Activated T-helper 2 cell treated with anti-CD3 and anti-CD28 coated beads, Interferon-gamma antibody, Interleukin-2, Interleukin-4, amounts not matched to agents 10 μg/mL and 5 μg/mL and 100 μg/mL, durations not matched to agents 14 hours and 24 hours and 36 hours (primary cell): ENCODE measurements at regions not wholly inside any gene's neighbourhood (a gene's known extent, or its start where the extent isn't known, plus 50 kb on each side); places are given as distances from the start of the nearest gene placed in this dataset.

Experiments used
- DNase-seq: peaks from one replicate; pipeline ENCODE4 v3.0.0; 2021; ENCODE audit warnings: low spot score
- H3K27ac Mint-ChIP-seq: one replicate; pipeline ENCODE4 v1.8.0; 2021; ENCODE audit warnings: mixed read lengths
- H3K27me3 Mint-ChIP-seq: one replicate; pipeline ENCODE4 v1.8.0; 2021; ENCODE audit warnings: low read depth, mixed read lengths
- H3K36me3 Mint-ChIP-seq: one replicate; pipeline ENCODE4 v1.8.0; 2021; ENCODE audit warnings: low read depth, mixed read lengths
- H3K4me1 Mint-ChIP-seq: one replicate; pipeline ENCODE4 v1.8.0; 2021; ENCODE audit warnings: low read depth, mixed read lengths
- H3K4me3 Mint-ChIP-seq: one replicate; pipeline ENCODE4 v1.8.0; 2021; ENCODE audit warnings: low read depth, mild to moderate bottlenecking, moderate library complexity, mixed read lengths
- H3K9me3 Mint-ChIP-seq: one replicate; pipeline ENCODE4 v1.8.0; 2021; ENCODE audit warnings: mixed read lengths
- intact Hi-C: fragments of 100-400 bp; cut with micrococcal nuclease; formaldehyde crosslinking; loops from one replicate; pipeline ENCODE4 v1.15.1; 2023

- Mint-ChIP-seq H3K9me3 (no peaks in the 10 kb centered on the region), H3K27me3 (no peaks in the 10 kb centered on the region), H3K4me1 (no peaks in the 10 kb centered on the region), H3K27ac (no peak overlapping the region), H3K36me3 (no peaks in the 10 kb centered on the region), H3K4me3 (no peak overlapping the region)
- intact Hi-C loops = no loop called here
- no peak for DNase-seq
Measured at GRCh38 chr6:71582820-71583219, 294.2 kb downstream of the OGFRL1 start.

GRCh38 chr6:71584712-71585436 lies 296.3 kb downstream of the OGFRL1 start:
- H3K27me3 Mint-ChIP-seq = no peaks in the 10 kb centered on the region
- H3K4me1 Mint-ChIP-seq = no peaks in the 10 kb centered on the region
- H3K36me3 Mint-ChIP-seq = no peaks in the 10 kb centered on the region
- no peak overlapping the region for H3K27ac Mint-ChIP-seq
- H3K9me3 Mint-ChIP-seq = no peaks in the 10 kb centered on the region
- no peak for DNase-seq
- intact Hi-C loops = no loop called here
- H3K4me3 Mint-ChIP-seq = no peak overlapping the region

DNA sequence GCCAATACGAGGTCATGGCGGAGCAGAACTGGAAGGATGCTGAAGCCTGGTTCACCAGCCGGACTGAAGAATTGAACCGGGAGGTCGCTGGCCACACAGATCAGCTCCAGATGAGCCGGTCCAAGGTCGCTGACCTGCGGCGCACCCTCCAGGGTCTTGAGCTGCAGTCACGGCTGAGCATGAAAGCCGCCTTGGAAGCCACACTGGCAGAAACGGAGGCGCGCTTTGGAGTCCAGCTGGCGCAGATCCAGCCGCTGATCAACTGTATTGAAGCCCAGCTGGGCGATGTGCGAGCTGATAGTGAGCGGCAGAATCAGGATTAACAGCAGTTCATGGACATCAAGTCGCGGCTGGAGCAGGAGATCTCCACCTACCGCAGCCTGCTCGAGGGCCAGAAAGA lies 296.9 kb downstream of the OGFRL1 start:
- H3K27me3 Mint-ChIP-seq = no peaks in the 10 kb centered on the region
- H3K4me1 Mint-ChIP-seq = no peaks in the 10 kb centered on the region
- intact Hi-C loops = no loop called here
- no peaks in the 10 kb centered on the region for H3K36me3 Mint-ChIP-seq
- no peak overlapping the region for H3K4me3 Mint-ChIP-seq
- H3K27ac Mint-ChIP-seq = no peak overlapping the region
- no peaks in the 10 kb centered on the region for H3K9me3 Mint-ChIP-seq
- DNase-seq = no peak

DNA sequence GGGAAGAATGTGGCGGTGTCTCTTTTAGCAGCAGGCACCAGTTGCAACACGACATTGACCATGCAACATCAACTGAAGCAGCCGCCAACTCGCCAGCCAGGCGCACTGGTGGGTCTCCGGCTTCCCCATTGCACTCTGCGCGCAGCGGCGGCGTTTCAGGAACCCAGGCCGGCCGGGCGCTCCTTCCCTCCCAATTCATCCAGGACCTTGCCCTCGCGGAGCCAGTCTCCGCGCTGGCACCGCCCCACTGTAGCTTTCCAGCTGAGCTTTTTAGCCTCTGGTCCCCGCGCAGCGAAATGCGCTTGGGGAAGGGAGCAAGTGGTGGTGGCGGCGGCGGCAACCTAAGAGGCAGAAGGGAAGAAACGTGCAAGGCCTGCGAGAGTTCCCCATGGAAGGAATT lies 297.9 kb upstream of the RIMS1 start:
- no peak for DNase-seq
- intact Hi-C loops = no loop called here
- no peaks in the 10 kb centered on the region for H3K9me3 Mint-ChIP-seq
- H3K4me1 Mint-ChIP-seq = no peaks in the 10 kb centered on the region
- H3K4me3 Mint-ChIP-seq = no peak overlapping the region
- H3K36me3 Mint-ChIP-seq = no peaks in the 10 kb centered on the region
- no peaks in the 10 kb centered on the region for H3K27me3 Mint-ChIP-seq
- H3K27ac Mint-ChIP-seq = no peak overlapping the region

GRCh38 chr6:71589254-71589653 lies 297.1 kb upstream of the RIMS1 start:
- Mint-ChIP-seq H3K27ac (no peak overlapping the region), H3K4me1 (no peaks in the 10 kb centered on the region), H3K4me3 (no peak overlapping the region), H3K9me3 (no peaks in the 10 kb centered on the region), H3K27me3 (no peaks in the 10 kb centered on the region), H3K36me3 (no peaks in the 10 kb centered on the region)
- intact Hi-C loops = no loop called here
- no peak for DNase-seq

GRCh38 chr6:71592643-71593042 lies 293.7 kb upstream of the RIMS1 start:
- H3K27ac Mint-ChIP-seq = no peak overlapping the region
- DNase-seq = no peak
- no peaks in the 10 kb centered on the region for H3K4me1 Mint-ChIP-seq
- no peaks in the 10 kb centered on the region for H3K36me3 Mint-ChIP-seq
- no peak overlapping the region for H3K4me3 Mint-ChIP-seq
- no peaks in the 10 kb centered on the region for H3K27me3 Mint-ChIP-seq
- intact Hi-C loops = no loop called here
- no peaks in the 10 kb centered on the region for H3K9me3 Mint-ChIP-seq

- Mint-ChIP-seq H3K27ac (no peak overlapping the region), H3K4me3 (no peak overlapping the region), H3K4me1 (no peaks in the 10 kb centered on the region), H3K9me3 (no peaks in the 10 kb centered on the region), H3K36me3 (no peaks in the 10 kb centered on the region), H3K27me3 (no peaks in the 10 kb centered on the region)
- no peak for DNase-seq
- intact Hi-C loops = no loop called here
Measured at GRCh38 chr6:71599359-71599758, 287.0 kb upstream of the RIMS1 start.

DNA sequence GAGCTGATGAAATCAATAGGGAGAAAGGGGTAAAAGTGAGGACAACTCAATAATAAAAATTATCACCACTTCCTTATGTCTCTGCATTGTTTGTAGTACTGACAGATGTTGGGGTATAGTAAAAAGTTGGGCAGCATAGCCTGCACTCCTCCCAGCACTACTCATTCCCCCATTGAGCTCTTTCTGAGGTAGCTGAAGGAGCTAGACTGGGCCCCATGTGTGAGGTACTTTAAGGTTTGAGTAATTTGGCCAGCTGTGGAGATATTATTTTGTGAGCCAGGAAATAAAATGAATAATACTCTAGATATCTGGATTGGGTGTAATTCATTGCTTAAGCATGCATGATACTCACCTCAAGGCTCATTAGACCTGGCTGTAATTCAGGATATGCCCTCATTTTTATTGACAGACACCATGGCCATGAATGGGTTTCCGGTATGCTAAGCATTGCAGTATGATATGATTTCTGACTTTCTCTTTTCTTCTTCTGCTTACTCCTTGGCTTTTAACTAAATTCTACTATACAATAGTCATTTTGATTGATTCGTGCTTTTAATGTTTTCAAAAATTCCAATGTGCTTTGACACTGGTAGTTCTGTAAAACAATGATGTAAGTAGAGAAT lies 283.9 kb upstream of the RIMS1 start:
- H3K27ac Mint-ChIP-seq = no peak overlapping the region

DNA sequence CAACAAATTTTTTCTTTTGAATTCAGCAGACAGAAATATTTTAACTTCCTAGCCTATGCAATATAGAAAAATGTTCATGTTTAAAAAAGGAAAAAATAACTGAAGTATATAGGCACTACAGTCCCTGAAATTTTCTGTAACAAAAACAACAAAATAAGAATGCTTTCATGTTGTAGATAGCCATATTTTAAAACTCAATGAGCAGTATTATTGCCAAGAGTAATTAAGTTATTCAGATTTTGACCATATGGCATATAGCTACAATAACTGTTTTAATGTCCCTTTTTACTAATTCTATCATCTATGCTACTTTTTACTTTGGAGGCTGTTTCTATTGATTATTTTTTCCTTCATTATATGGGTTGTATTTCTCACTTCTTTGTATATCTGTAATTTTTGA lies 283.3 kb upstream of the RIMS1 start:
- H3K4me3 Mint-ChIP-seq = no peak overlapping the region
- intact Hi-C loops = no loop called here
- H3K9me3 Mint-ChIP-seq = no peaks in the 10 kb centered on the region
- no peaks in the 10 kb centered on the region for H3K36me3 Mint-ChIP-seq
- H3K27me3 Mint-ChIP-seq = no peaks in the 10 kb centered on the region
- DNase-seq = no peak
- H3K27ac Mint-ChIP-seq = no peak overlapping the region
- H3K4me1 Mint-ChIP-seq = no peaks in the 10 kb centered on the region

More for the DNA sequence above, 283.9 kb upstream of the RIMS1 start:
- Mint-ChIP-seq H3K36me3 (no peaks in the 10 kb centered on the region), H3K9me3 (no peaks in the 10 kb centered on the region), H3K4me3 (no peak overlapping the region), H3K4me1 (no peaks in the 10 kb centered on the region), H3K27me3 (no peaks in the 10 kb centered on the region)
- intact Hi-C loops = no loop called here
- no peak for DNase-seq

GRCh38 chr6:71608646-71609045 lies 277.7 kb upstream of the RIMS1 start:
- intact Hi-C loops = no loop called here
- H3K27me3 Mint-ChIP-seq = no peaks in the 10 kb centered on the region
- no peak overlapping the region for H3K27ac Mint-ChIP-seq
- no peak for DNase-seq
- no peaks in the 10 kb centered on the region for H3K36me3 Mint-ChIP-seq
- no peaks in the 10 kb centered on the region for H3K4me1 Mint-ChIP-seq
- H3K9me3 Mint-ChIP-seq = no peaks in the 10 kb centered on the region
- no peak overlapping the region for H3K4me3 Mint-ChIP-seq

DNA sequence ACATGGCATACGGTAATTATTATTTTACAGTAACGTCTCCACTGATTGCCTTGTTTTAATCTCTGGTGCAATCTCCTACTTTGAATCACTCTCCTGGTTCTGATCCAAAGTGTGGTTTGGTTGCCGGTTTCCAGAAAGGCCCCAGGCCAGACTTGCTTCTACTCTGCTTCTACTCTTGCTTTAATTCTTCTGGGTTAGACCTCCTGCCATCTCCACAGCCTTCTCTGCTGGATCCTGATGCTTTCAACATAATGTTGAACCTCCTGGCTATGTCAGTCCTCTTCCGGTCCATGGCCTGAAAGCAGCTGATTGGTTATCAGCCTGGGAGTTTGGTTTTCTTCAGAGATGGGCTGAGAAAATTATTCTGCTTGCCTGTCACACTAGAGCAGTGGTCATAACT lies 266.5 kb upstream of the RIMS1 start:
- H3K4me1 Mint-ChIP-seq = no peaks in the 10 kb centered on the region
- DNase-seq = no peak

GRCh38 chr6:71621918-71622519 lies 264.3 kb upstream of the RIMS1 start:
- H3K9me3 Mint-ChIP-seq = peaks cover 19% of the 10 kb centered on the region
- no peaks in the 10 kb centered on the region for H3K36me3 Mint-ChIP-seq
- H3K4me1 Mint-ChIP-seq = no peaks in the 10 kb centered on the region
- H3K27ac Mint-ChIP-seq = no peak overlapping the region
- H3K27me3 Mint-ChIP-seq = no peaks in the 10 kb centered on the region
- no peak overlapping the region for H3K4me3 Mint-ChIP-seq
- intact Hi-C loops = no loop called here
- DNase-seq = no peak

More for the DNA sequence above, 266.5 kb upstream of the RIMS1 start:
- H3K9me3 Mint-ChIP-seq = peaks cover 6% of the 10 kb centered on the region
- intact Hi-C loops = no loop called here
- H3K27ac Mint-ChIP-seq = no peak overlapping the region
- no peaks in the 10 kb centered on the region for H3K27me3 Mint-ChIP-seq
- no peaks in the 10 kb centered on the region for H3K36me3 Mint-ChIP-seq
- H3K4me3 Mint-ChIP-seq = no peak overlapping the region

- Mint-ChIP-seq H3K27ac (no peak overlapping the region), H3K36me3 (no peaks in the 10 kb centered on the region), H3K4me1 (no peaks in the 10 kb centered on the region), H3K4me3 (no peak overlapping the region), H3K27me3 (no peaks in the 10 kb centered on the region), H3K9me3 (no peaks in the 10 kb centered on the region)
- no peak for DNase-seq
- intact Hi-C loops = no loop called here
Measured at GRCh38 chr6:71642120-71642519, 244.2 kb upstream of the RIMS1 start.
